GM12865 (cell line): ENCODE measurements at regions not wholly inside any gene's neighbourhood (a gene's known extent, or its start where the extent isn't known, plus 50 kb on each side); places are given as distances from the start of the nearest gene placed in this dataset.
A peak's percentile ranks its signal among the peaks of the same experiment; 100 is the strongest.
"Not testable (repeated sequence)": the region's sequence is repeated elsewhere in the genome, so short reads cannot be mapped to it uniquely, and the experiment has no call there.

ENCODE experiments used
- DNase-seq: peaks from one replicate; pipeline ENCODE4 v3.0.0; 2010; ENCODE audit warnings: low read depth
- H3K4me3 ChIP-seq: 2 replicates; pipeline ENCODE4 v1.5.1; 2011; ENCODE audit warnings: mild to moderate bottlenecking, low read depth, low read length, control low read depth
- CTCF ChIP-seq: IDR thresholded peaks from 2 replicates; pipeline ENCODE4 v1.5.1; 2011; ENCODE audit warnings: low read length, control low read depth, low read depth, inconsistent platforms; ENCODE audit not compliant: insufficient read depth; ENCODE audit errors: missing control alignments

- no peak for TF ChIP-seq CTCF
- no peak overlapping the region for H3K4me3 ChIP-seq
- DNase-seq = no peak
Measured at GRCh38 chr11:10982704-10983510, 125.1 kb upstream of the ZBED5 start.

- H3K4me3 ChIP-seq = no peak overlapping the region
- TF ChIP-seq CTCF = no peak
- peak; percentile 5 for DNase-seq
Measured at GRCh38 chr11:10979529-10979928, 121.7 kb upstream of the ZBED5 start.

GRCh38 chr11:10978198-10978597, 120.3 kb upstream of the ZBED5 start:
- H3K4me3 ChIP-seq = no peak overlapping the region
- no peak for TF ChIP-seq CTCF
- DNase-seq = no peak

- no peak for DNase-seq
- TF ChIP-seq CTCF = no peak
- H3K4me3 ChIP-seq = no peak overlapping the region
Measured at GRCh38 chr11:10975287-10975721, 117.5 kb upstream of the ZBED5 start.

- no peak for TF ChIP-seq CTCF
- H3K4me3 ChIP-seq = no peak overlapping the region
- no peak for DNase-seq
Measured at GRCh38 chr11:10973416-10973815, 115.6 kb upstream of the ZBED5 start.

- H3K4me3 ChIP-seq = no peak overlapping the region
- TF ChIP-seq CTCF = no peak
- DNase-seq = no peak
Measured at GRCh38 chr11:10970926-10971325, 113.1 kb upstream of the ZBED5 start.

GRCh38 chr11:10969387-10969786, 111.5 kb upstream of the ZBED5 start:
- no peak for DNase-seq
- TF ChIP-seq CTCF = no peak
- H3K4me3 ChIP-seq = no peak overlapping the region

GRCh38 chr11:10956884-10957283, 99.0 kb upstream of the ZBED5 start:
- DNase-seq, H3K4me3 ChIP-seq: not testable (repeated sequence)
